SK-N-SH treated with all-trans-retinoic acid at 6 μM for 48 hours (cell line): ENCODE measurements at regions not wholly inside any gene's neighbourhood (a gene's known extent, or its start where the extent isn't known, plus 50 kb on each side); places are given as distances from the start of the nearest gene placed in this dataset.
"Not testable (repeated sequence)": the region's sequence is repeated elsewhere in the genome, so short reads cannot be mapped to it uniquely, and the experiment has no call there.

Source experiments
- ATAC-seq: fragments of 200-7000 bp; cut with Tn5 transposase; 3 replicates; pipeline ENCODE4 v1.9.1; 2020; ENCODE audit warnings: mild to moderate bottlenecking, moderate library complexity
- ARNTL ChIP-seq: fragments of 450-650 bp; formaldehyde crosslinking; IDR thresholded peaks from 2 replicates; pipeline ENCODE4 v1.5.0; 2020; ENCODE audit warnings: low read depth, mild to moderate bottlenecking, moderate library complexity, borderline replicate concordance
- BACH2 ChIP-seq: fragments of 250-450 bp; sonication (Bioruptor Pico); IDR thresholded peaks from 2 replicates; pipeline ENCODE4 v1.9.0; 2021; ENCODE audit warnings: mild to moderate bottlenecking, borderline replicate concordance
- CSDC2 ChIP-seq: fragments of 250-450 bp; sonication (Bioruptor Pico); IDR thresholded peaks from 2 replicates; pipeline ENCODE4 v1.5.0; 2020; ENCODE audit warnings: mild to moderate bottlenecking, moderate library complexity
- CSRNP3 ChIP-seq: fragments of 250-450 bp; sonication (Bioruptor Pico); IDR thresholded peaks from 2 replicates; pipeline ENCODE4 v1.5.1; 2021; ENCODE audit warnings: mild to moderate bottlenecking, moderate library complexity
- ESRRG ChIP-seq: fragments of 250-450 bp; sonication (Bioruptor Pico); IDR thresholded peaks from 2 replicates; pipeline ENCODE4 v1.6.1; 2021; ENCODE audit warnings: mild to moderate bottlenecking
- GLIS3 ChIP-seq: fragments of 250-450 bp; sonication (Bioruptor Pico); IDR thresholded peaks from 2 replicates; pipeline ENCODE4 v1.5.0; 2020; ENCODE audit warnings: mild to moderate bottlenecking, moderate library complexity
- ISL1 ChIP-seq: fragments of 250-450 bp; sonication (Bioruptor Pico); IDR thresholded peaks from 2 replicates; pipeline ENCODE4 v2.1.2; 2022; ENCODE audit warnings: mild to moderate bottlenecking, moderate library complexity
- OSR1 ChIP-seq: fragments of 250-450 bp; sonication (Bioruptor Pico); IDR thresholded peaks from 2 replicates; pipeline ENCODE4 v1.8.0; 2022; ENCODE audit warnings: moderate library complexity, mild to moderate bottlenecking, inconsistent platforms
- PATZ1 ChIP-seq: fragments of 250-450 bp; sonication (Bioruptor Pico); IDR thresholded peaks from 2 replicates; pipeline ENCODE4 v1.8.0; 2020; ENCODE audit warnings: mild to moderate bottlenecking, moderate library complexity, borderline replicate concordance
- PPARA ChIP-seq: fragments of 250-450 bp; sonication (Bioruptor Pico); IDR thresholded peaks from 2 replicates; pipeline ENCODE4 v1.5.0; 2020; ENCODE audit warnings: mild to moderate bottlenecking, borderline replicate concordance
- RARB ChIP-seq: fragments of 250-450 bp; sonication (Bioruptor Pico); IDR thresholded peaks from 2 replicates; pipeline ENCODE4 v1.8.0; 2021; ENCODE audit warnings: mild to moderate bottlenecking, moderate library complexity
- SNAI2 ChIP-seq: fragments of 250-450 bp; sonication (Bioruptor Pico); IDR thresholded peaks from 2 replicates; pipeline ENCODE4 v1.5.0; 2020; ENCODE audit warnings: mild to moderate bottlenecking, moderate library complexity
- TCF4 ChIP-seq: fragments of 250-450 bp; sonication (Bioruptor Pico); IDR thresholded peaks from 2 replicates; pipeline ENCODE4 v1.8.0; 2021; ENCODE audit warnings: mild to moderate bottlenecking, moderate library complexity, borderline replicate concordance
- TOX ChIP-seq: fragments of 250-450 bp; sonication (Bioruptor Pico); IDR thresholded peaks from 2 replicates; pipeline ENCODE4 v1.8.0; 2021; ENCODE audit warnings: mild to moderate bottlenecking, moderate library complexity, borderline replicate concordance
- ZC3H10 ChIP-seq: fragments of 250-450 bp; sonication (Bioruptor Pico); IDR thresholded peaks from 2 replicates; pipeline ENCODE4 v1.5.1; 2021; ENCODE audit warnings: mild to moderate bottlenecking, moderate library complexity
- ZFP3 ChIP-seq: fragments of 250-450 bp; sonication (Bioruptor Pico); IDR thresholded peaks from 2 replicates; pipeline ENCODE4 v1.5.0; 2020; ENCODE audit warnings: mild to moderate bottlenecking, moderate library complexity
- ZFP30 ChIP-seq: fragments of 450-650 bp; formaldehyde crosslinking; IDR thresholded peaks from 2 replicates; pipeline ENCODE4 v1.5.0; 2022; ENCODE audit warnings: mild to moderate bottlenecking, moderate library complexity
- ZNF565 ChIP-seq: fragments of 450-650 bp; formaldehyde crosslinking; conservative IDR thresholded peaks from 2 replicates; pipeline ENCODE4 v1.5.0; 2020; ENCODE audit warnings: low read depth, mild to moderate bottlenecking, moderate library complexity
- ZNF70 ChIP-seq: fragments of 450-650 bp; formaldehyde crosslinking; IDR thresholded peaks from 2 replicates; pipeline ENCODE4 v1.5.0; 2020; ENCODE audit warnings: mild to moderate bottlenecking, moderate library complexity
- ZNF8 ChIP-seq: fragments of 450-650 bp; formaldehyde crosslinking; IDR thresholded peaks from 2 replicates; pipeline ENCODE4 v1.5.0; 2020; ENCODE audit warnings: mild to moderate bottlenecking, moderate library complexity
- TF ChIP-seq, protein P1 (sequence below): fragments of 250-450 bp; sonication (Bioruptor Pico); IDR thresholded peaks from 2 replicates; pipeline ENCODE4 v1.5.1; 2020; ENCODE audit warnings: low read depth, mild to moderate bottlenecking, moderate library complexity
- TF ChIP-seq, protein P2 (sequence below): fragments of 250-450 bp; sonication (Bioruptor Pico); IDR thresholded peaks from 2 replicates; pipeline ENCODE4 v1.8.0; 2021; ENCODE audit warnings: low read depth, mild to moderate bottlenecking, moderate library complexity, borderline replicate concordance

GRCh38 chr21:24423546-24423945, 1183.7 kb downstream of the MRPL39 start:
- TF ChIP-seq OSR1 (no peak), RARB (CRISPR knock-in tag) (no peak), ZC3H10 (no peak), ZFP30 (CRISPR knock-in tag) (no peak)
- TF ChIP-seq, protein P1, sequence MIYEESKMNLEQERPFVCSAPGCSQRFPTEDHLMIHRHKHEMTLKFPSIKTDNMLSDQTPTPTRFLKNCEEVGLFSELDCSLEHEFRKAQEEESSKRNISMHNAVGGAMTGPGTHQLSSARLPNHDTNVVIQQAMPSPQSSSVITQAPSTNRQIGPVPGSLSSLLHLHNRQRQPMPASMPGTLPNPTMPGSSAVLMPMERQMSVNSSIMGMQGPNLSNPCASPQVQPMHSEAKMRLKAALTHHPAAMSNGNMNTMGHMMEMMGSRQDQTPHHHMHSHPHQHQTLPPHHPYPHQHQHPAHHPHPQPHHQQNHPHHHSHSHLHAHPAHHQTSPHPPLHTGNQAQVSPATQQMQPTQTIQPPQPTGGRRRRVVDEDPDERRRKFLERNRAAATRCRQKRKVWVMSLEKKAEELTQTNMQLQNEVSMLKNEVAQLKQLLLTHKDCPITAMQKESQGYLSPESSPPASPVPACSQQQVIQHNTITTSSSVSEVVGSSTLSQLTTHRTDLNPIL (CRISPR knock-in tag), result no peak
- ATAC-seq, result no peak

DNA sequence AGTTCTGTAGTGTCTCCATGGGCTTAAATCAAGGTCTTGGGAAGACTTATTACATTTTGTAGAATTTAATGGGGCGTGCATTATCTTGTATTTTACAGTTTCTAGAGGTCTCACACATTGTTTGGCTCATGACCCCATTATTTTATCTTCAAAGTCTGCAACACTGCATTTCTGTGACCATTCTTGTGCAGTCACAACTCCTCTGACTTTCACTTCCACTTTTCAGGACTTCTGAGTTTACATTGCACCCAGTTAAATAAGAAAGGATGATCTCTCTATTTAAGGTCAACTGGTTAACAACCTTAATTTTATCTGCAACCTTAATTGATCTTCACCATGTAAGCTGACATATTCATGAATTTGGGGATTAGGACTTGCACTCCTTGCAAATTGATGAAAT, 1186.6 kb downstream of the MRPL39 start:
- TF ChIP-seq TOX (CRISPR knock-in tag), result no peak
- no peak for TF ChIP-seq ESRRG (CRISPR knock-in tag)
- no peak for TF ChIP-seq CSRNP3 (CRISPR knock-in tag)
- TF ChIP-seq, protein P2, sequence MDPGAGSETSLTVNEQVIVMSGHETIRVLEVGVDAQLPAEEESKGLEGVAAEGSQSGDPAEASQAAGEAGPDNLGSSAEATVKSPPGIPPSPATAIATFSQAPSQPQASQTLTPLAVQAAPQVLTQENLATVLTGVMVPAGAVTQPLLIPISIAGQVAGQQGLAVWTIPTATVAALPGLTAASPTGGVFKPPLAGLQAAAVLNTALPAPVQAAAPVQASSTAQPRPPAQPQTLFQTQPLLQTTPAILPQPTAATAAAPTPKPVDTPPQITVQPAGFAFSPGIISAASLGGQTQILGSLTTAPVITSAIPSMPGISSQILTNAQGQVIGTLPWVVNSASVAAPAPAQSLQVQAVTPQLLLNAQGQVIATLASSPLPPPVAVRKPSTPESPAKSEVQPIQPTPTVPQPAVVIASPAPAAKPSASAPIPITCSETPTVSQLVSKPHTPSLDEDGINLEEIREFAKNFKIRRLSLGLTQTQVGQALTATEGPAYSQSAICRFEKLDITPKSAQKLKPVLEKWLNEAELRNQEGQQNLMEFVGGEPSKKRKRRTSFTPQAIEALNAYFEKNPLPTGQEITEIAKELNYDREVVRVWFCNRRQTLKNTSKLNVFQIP (CRISPR knock-in tag), result no peak
- no peak for TF ChIP-seq ZNF70 (CRISPR knock-in tag)
- ATAC-seq, result no peak

DNA sequence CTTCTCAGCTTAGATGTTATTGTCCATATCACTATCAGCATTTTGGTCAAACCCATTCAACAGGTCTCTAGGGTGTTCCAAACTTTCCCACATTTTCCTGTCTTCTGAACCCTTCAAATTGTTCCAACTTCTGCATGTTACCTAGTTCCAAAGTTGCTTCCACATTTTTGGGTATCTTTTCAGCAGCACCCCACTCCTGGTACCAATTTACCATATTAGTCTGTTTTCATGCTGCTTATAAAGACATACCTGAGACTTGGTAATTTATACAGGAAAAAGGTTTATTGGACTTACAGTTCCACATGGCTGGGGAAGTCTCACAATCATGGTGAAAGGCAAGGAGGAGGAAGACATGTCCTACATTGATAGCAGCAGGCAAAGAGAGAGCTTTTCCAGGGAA, 1187.6 kb downstream of the MRPL39 start:
- ATAC-seq, result not testable (repeated sequence)

DNA sequence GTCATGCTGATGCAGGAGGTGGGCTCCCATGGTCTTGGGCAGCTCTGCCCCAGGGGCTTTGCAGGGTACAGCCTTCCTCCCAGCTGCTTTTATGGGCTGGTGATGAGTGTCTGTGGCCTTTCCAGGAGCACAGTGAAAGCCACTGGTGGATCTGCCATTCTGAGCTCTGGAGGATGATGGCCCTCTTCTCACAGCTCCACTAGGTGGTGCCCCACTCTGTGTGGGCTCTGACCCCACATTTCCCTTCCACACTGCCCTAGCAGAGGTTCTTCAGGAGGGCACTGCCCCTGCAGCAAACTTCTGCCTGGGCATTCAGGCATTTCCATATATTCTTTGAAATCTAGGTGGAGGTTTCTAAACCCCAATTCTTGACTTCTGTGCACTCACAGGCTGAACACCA, 1188.6 kb downstream of the MRPL39 start:
- TF ChIP-seq OSR1, result no peak
- no peak for TF ChIP-seq ZFP30 (CRISPR knock-in tag)
- TF ChIP-seq ZNF70 (CRISPR knock-in tag), result no peak
- no peak for TF ChIP-seq TCF4
- TF ChIP-seq TOX (CRISPR knock-in tag), result no peak
- TF ChIP-seq, all 23 proteins: peak for 0
- no peak for ATAC-seq

DNA sequence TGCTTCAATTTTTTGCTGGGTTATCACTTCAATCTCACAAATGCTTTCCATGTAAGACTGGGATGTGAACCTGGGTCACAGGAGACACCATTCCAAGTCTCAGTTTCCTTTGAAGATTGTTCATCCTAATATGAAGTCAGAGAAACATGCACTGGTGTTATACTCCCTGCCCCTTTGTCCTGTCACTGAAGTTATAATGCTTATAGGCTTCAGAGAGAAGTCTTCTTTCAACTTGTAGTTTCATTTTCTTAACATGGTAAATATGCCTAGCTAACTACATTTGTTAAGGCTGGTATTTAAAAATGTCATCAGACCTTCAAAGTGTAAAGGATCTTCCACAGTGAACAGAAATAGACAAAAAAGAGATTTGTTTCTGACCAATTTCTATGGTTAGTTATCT, 1195.9 kb downstream of the MRPL39 start:
- TF ChIP-seq SNAI2, result no peak
- TF ChIP-seq CSDC2, result no peak
- TF ChIP-seq TOX (CRISPR knock-in tag), result no peak
- no peak for TF ChIP-seq CSRNP3 (CRISPR knock-in tag)
- TF ChIP-seq BACH2 (CRISPR knock-in tag), result no peak
- no peak for TF ChIP-seq ZFP3 (CRISPR knock-in tag)
- no peak for TF ChIP-seq ZC3H10
- no peak for TF ChIP-seq ESRRG (CRISPR knock-in tag)
- no peak for TF ChIP-seq ISL1 (CRISPR knock-in tag)
- no peak for TF ChIP-seq PPARA (CRISPR knock-in tag)
- no peak for TF ChIP-seq ZNF70 (CRISPR knock-in tag)
- TF ChIP-seq, protein P1 (CRISPR knock-in tag), result no peak

GRCh38 chr21:24403221-24403620, 1204.1 kb downstream of the MRPL39 start:
- no peak for ATAC-seq
- TF ChIP-seq ZNF70 (CRISPR knock-in tag), result no peak
- no peak for TF ChIP-seq ZFP3 (CRISPR knock-in tag)
- TF ChIP-seq RARB (CRISPR knock-in tag), result no peak
- TF ChIP-seq PPARA (CRISPR knock-in tag), result no peak
- TF ChIP-seq ZNF8 (CRISPR knock-in tag), result no peak
- no peak for TF ChIP-seq TOX (CRISPR knock-in tag)
- TF ChIP-seq PATZ1 (CRISPR knock-in tag), result no peak
- no peak for TF ChIP-seq ZNF565 (CRISPR knock-in tag)
- TF ChIP-seq ISL1 (CRISPR knock-in tag), result no peak
- TF ChIP-seq ARNTL (CRISPR knock-in tag), result no peak
- TF ChIP-seq, protein P1 (CRISPR knock-in tag), result no peak
- TF ChIP-seq GLIS3 (CRISPR knock-in tag), result no peak
- no peak for TF ChIP-seq SNAI2

More for the DNA sequence above, 1195.9 kb downstream of the MRPL39 start:
- ATAC-seq, result no peak
